Right lobe of liver (tissue), 6 donors: ENCODE measurements at regions not wholly inside any gene's neighbourhood (a gene's known extent, or its start where the extent isn't known, plus 50 kb on each side); places are given as distances from the start of the nearest gene placed in this dataset.
"Not testable (repeated sequence)": the region's sequence is repeated elsewhere in the genome, so short reads cannot be mapped to it uniquely, and the experiment has no call there.

ENCODE experiments used
- ATAC-seq, 4 donors: fragments of 200-7000 bp; cut with Tn5 transposase; one replicate each; pipeline ENCODE4 v1.9.1; 2020; ENCODE audit warnings: mild to moderate bottlenecking in 4 of 4, moderate library complexity in 4 of 4
- DNase-seq, 3 donors: peaks; one replicate each; pipeline ENCODE4 v3.0.0-alpha.2; 2020
- H3K27ac ChIP-seq, 3 donors: fragments of 200-600 bp; one replicate each; pipeline ENCODE4 v1.8.0; 2022
- H3K27me3 ChIP-seq, 2 donors: fragments of 200-600 bp; one replicate each; pipeline ENCODE4 v1.8.0; 2022
- H3K36me3 ChIP-seq, 4 donors: fragments of 200-600 bp; sonication (generic) in 1 of 4; one replicate each; pipeline versions ENCODE4 v1.5.1 to v1.8.0; 2017 to 2022; ENCODE audit warnings: control low read depth in 1 of 4
- H3K4me1 ChIP-seq, 4 donors: fragments of 200-600 bp; sonication (generic) in 1 of 4; one replicate each; pipeline versions ENCODE4 v1.5.1 to v1.8.0; 2017 to 2022; ENCODE audit warnings: control low read depth in 1 of 4
- H3K4me3 ChIP-seq, 3 donors: fragments of 200-600 bp; one replicate each; pipeline ENCODE4 v1.8.0; 2022
- H3K9me3 ChIP-seq, 4 donors: fragments of 200-600 bp; sonication (generic) in 1 of 4; one replicate each; pipeline versions ENCODE4 v1.5.1 to v1.8.0; 2017 to 2022; ENCODE audit warnings: control low read depth in 1 of 4
- CTCF ChIP-seq, 4 donors: fragments of 200-600 bp in 3 of 4; fragments of 450-650 bp in 1 of 4; IDR thresholded peaks; one replicate each; pipeline versions ENCODE4 v1.5.1 to v1.8.0; 2016 to 2022; ENCODE audit warnings: antibody characterized with exemption in 4 of 4, mild to moderate bottlenecking in 2 of 4
- POLR2A ChIP-seq: fragments of 450-650 bp; IDR thresholded peaks from one replicate; pipeline ENCODE4 v1.6.1; 2017; ENCODE audit warnings: antibody characterized with exemption, mild to moderate bottlenecking
- WGBS: methylation state at CpG from one replicate; pipeline ENCODE4 v1.1.6; 2018; ENCODE audit warnings: low coverage, low lambda C conversion rate; ENCODE audit not compliant: insufficient coverage; ENCODE audit errors: missing lambda C conversion rate; 5-methylcytosine and 5-hydroxymethylcytosine counted together
- intact Hi-C, 2 donors: fragments of 100-400 bp; cut with DNase I; formaldehyde crosslinking; loops; one replicate each; pipeline versions ENCODE4 v1.11.2 to v1.14.1; 2022
- donor health status: DM: no; HTN: yes; CAD: no.
- donor health status: DM: no; HTN: no; CAD: no.
- donor health status: DM: no; HTN: no; CAD: no.
- donor health status: DM: no; HTN: yes; CAD: no.
- donor health status: DM: no; HTN: yes; CAD: no.

- Histone ChIP-seq H3K27me3 (no peaks in the 10 kb centered on the region), H3K27ac (no peak overlapping the region), H3K4me3 (no peak overlapping the region), H3K9me3 (no peaks in the 10 kb centered on the region), H3K4me1 (no peaks in the 10 kb centered on the region), H3K36me3 (no peaks in the 10 kb centered on the region)
- 26% methylated on average over 3 of the region's 4 CpGs for WGBS
- intact Hi-C loops: no loop called here
- no peak for DNase-seq
- TF ChIP-seq POLR2A (no peak), CTCF (IDR thresholded peaks at IDR 0.05) (no peak)
- no peak for ATAC-seq
Measured at GRCh38 chr6:126983779-126984178, 134.7 kb upstream of the RSPO3 start.

- 81% methylated on average over 1 of the region's 1 CpG for WGBS
- H3K27me3 ChIP-seq, intact Hi-C loops, ATAC-seq, H3K27ac ChIP-seq, H3K36me3 ChIP-seq, DNase-seq, H3K4me3 ChIP-seq, H3K4me1 ChIP-seq, H3K9me3 ChIP-seq: not testable (repeated sequence)
Measured at GRCh38 chr6:126988125-126988524, 130.3 kb upstream of the RSPO3 start.

- WGBS: 79% methylated on average over 6 of the region's 6 CpGs
- no peak for DNase-seq
- no peak for ATAC-seq
- Histone ChIP-seq H3K4me1 (no peaks in the 10 kb centered on the region), H3K27me3 (no peaks in the 10 kb centered on the region), H3K27ac (no peak overlapping the region), H3K9me3 (no peaks in the 10 kb centered on the region), H3K36me3 (no peaks in the 10 kb centered on the region), H3K4me3 (no peak overlapping the region)
- TF ChIP-seq POLR2A (no peak), CTCF (IDR thresholded peaks at IDR 0.05) (no peak)
- intact Hi-C loops: no loop called here
Measured at GRCh38 chr6:127000631-127001030, 117.8 kb upstream of the RSPO3 start.

GRCh38 chr6:127013865-127014264 is 104.6 kb upstream of the RSPO3 start:
- H3K27me3 ChIP-seq: peaks cover 0 to 3% of the 10 kb centered on the region in 2 donors
- no peaks in the 10 kb centered on the region for H3K4me1 ChIP-seq
- no peaks in the 10 kb centered on the region for H3K9me3 ChIP-seq
- no peak overlapping the region for H3K4me3 ChIP-seq
- intact Hi-C loops: no loop called here
- TF ChIP-seq POLR2A (no peak), CTCF (IDR thresholded peaks at IDR 0.05) (no peak)
- no peak for ATAC-seq
- H3K36me3 ChIP-seq: no peaks in the 10 kb centered on the region
- no peak for DNase-seq
- no peak overlapping the region for H3K27ac ChIP-seq
- 69% methylated on average over 3 of the region's 3 CpGs for WGBS

- no peak overlapping the region for H3K27ac ChIP-seq
- TF ChIP-seq POLR2A (no peak), CTCF (IDR thresholded peaks at IDR 0.05) (no peak)
- H3K4me3 ChIP-seq: no peak overlapping the region
- DNase-seq: no peak
- H3K4me1 ChIP-seq: no peaks in the 10 kb centered on the region
- intact Hi-C loops: no loop called here
- peaks cover 0 to 3% of the 10 kb centered on the region in 2 donors for H3K27me3 ChIP-seq
- H3K36me3 ChIP-seq: no peaks in the 10 kb centered on the region
- H3K9me3 ChIP-seq: no peaks in the 10 kb centered on the region
- ATAC-seq: no peak
Measured at GRCh38 chr6:127015858-127016257, 102.6 kb upstream of the RSPO3 start.
